ENCODE measurements at regions not wholly inside any gene's neighbourhood (a gene's known extent, or its start where the extent isn't known, plus 50 kb on each side); places are given as distances from the start of the nearest gene placed in this dataset.
A peak's percentile ranks its signal among the peaks of the same experiment; 100 is the strongest.

DNA sequence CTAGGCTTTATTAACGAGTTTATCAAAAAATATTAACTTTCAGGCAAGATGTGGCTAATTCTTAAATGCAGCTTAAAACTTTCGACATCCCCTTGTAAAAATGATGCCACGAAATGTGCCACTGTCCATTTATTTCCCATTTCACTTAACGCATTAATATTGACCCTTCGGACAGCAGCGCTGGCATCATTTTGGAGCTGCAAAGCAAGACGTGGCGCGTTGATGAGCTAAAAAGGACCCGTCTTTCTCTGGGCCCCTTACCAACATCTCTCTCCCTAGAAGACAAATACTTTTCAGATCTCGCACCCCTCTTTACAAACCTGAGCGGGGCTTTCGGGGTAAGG is 367.9 kb downstream of the MTX2 start:
- no peak for DNase-seq (ENCODE audit: low read depth)
- H3K4me3 ChIP-seq (ENCODE audit: low read depth, low read length) = peak overlapping the region; percentile 46
- no peaks in the 10 kb centered on the region for H3K36me3 ChIP-seq (ENCODE audit: control insufficient read depth, insufficient read depth, low read length)
- H3K27me3 ChIP-seq (ENCODE audit: control insufficient read depth, insufficient read depth, low read length) = no peaks in the 10 kb centered on the region
- TF ChIP-seq, protein P1, sequence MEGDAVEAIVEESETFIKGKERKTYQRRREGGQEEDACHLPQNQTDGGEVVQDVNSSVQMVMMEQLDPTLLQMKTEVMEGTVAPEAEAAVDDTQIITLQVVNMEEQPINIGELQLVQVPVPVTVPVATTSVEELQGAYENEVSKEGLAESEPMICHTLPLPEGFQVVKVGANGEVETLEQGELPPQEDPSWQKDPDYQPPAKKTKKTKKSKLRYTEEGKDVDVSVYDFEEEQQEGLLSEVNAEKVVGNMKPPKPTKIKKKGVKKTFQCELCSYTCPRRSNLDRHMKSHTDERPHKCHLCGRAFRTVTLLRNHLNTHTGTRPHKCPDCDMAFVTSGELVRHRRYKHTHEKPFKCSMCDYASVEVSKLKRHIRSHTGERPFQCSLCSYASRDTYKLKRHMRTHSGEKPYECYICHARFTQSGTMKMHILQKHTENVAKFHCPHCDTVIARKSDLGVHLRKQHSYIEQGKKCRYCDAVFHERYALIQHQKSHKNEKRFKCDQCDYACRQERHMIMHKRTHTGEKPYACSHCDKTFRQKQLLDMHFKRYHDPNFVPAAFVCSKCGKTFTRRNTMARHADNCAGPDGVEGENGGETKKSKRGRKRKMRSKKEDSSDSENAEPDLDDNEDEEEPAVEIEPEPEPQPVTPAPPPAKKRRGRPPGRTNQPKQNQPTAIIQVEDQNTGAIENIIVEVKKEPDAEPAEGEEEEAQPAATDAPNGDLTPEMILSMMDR (IDR thresholded peaks at IDR 0.05; ENCODE audit: insufficient read depth, low read length, poor library complexity, severe bottlenecking) = no peak

DNA sequence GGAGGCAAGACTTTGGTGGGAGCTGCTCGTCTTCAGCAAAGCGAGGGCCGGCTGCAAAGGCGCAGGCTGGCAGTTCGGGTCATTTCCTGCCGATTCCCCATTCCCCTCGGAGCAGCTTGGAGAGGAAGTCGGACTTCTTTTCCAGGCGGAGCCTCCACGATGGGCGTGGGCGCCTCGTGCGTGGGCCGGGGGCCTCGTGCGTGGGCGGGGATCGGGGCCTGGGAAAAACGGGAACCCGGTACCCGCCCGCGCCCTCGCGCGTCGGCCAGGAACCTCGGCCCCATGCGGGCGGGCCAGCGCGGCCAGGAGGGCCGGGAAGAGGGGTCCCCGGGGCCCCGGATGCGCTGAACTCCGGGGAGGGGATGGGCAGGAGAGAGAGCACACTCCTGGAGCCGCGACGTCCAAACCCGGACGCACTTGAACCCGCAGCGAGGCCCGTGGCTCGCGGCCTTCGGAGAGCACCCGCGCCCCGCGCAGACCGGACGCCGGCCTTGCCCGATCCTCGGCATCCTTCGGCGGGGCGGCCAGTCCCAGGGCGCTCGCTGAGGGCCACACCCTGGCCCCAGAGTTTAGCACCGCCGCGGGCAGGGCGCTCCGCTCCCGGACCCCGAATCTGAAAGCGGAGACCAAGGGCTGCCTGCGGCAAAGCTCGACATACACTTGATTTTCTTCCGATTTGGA is 368.4 kb downstream of the MTX2 start:
- H3K27me3 ChIP-seq (ENCODE audit: control insufficient read depth, insufficient read depth, low read length) = no peaks in the 10 kb centered on the region
- DNase-seq (ENCODE audit: low read depth) = no peak
- TF ChIP-seq, protein P1 (IDR thresholded peaks at IDR 0.05; ENCODE audit: insufficient read depth, low read length, poor library complexity, severe bottlenecking) = no peak
- peak overlapping the region; percentile 46 for H3K4me3 ChIP-seq (ENCODE audit: low read depth, low read length)
- no peaks in the 10 kb centered on the region for H3K36me3 ChIP-seq (ENCODE audit: control insufficient read depth, insufficient read depth, low read length)

DNA sequence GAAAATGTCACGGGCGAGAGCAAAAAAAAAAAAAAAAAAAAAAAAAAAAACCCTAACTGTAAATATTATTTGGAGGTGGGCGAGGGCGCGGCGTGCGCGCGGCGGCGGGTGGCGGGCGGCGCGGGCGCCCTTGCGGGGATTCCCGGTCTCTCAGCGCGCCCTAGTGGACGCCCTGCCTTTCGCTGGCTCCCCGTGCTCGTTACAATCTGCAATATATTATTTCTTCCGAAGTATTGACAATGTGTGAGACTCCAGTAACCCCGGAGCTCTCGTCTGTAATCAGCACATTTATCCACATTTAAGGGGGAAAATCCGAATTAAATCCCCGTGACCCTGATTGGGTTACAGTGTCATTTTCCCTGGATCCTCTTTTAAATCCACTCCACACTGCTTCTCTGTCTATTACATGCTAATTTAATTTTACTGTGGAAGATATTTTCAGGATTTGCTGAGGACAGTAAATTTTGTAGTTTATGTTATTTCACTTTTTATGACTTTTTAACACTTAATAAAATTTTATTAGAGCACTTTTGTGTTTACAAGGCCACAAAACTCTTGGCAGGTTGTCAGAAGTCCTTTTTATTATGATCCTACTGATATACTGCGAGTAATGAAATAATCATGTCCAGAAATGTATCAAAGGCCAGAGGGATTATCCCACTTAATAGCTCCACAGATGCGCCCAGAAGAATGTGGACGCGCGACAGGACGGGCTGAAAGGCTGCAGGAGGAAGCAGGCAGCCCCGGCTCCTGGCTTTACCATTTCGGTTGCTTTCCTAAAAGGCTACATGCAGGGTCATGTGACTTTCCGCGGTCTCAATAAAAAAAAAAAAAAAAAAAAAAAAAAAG is 369.1 kb downstream of the MTX2 start:
- no peak for DNase-seq (ENCODE audit: low read depth)

DNA sequence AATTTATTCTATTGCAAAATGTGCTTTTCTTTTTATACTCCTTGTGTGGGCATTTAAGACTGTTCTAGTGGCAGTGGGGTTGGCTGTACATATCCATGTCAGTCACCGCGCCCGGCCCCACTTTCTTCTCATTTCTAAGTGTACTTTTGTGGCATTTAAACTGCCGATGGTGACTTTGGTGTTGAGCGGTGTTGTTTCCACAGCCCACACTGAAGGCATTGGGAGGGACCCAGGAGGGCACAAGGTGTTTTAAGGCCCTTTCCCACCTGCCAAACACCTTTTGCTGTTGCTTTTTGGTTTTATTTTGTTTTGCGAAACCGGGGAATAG is 369.7 kb downstream of the MTX2 start:
- H3K27me3 ChIP-seq (ENCODE audit: control insufficient read depth, insufficient read depth, low read length) = no peaks in the 10 kb centered on the region

More for the DNA sequence above, 369.1 kb downstream of the MTX2 start:
- Histone ChIP-seq H3K4me3 (ENCODE audit: low read depth, low read length) (peak overlapping the region; percentile 46), H3K36me3 (ENCODE audit: control insufficient read depth, insufficient read depth, low read length) (no peaks in the 10 kb centered on the region), H3K27me3 (ENCODE audit: control insufficient read depth, insufficient read depth, low read length) (no peaks in the 10 kb centered on the region)
- TF ChIP-seq, protein P1 (IDR thresholded peaks at IDR 0.05; ENCODE audit: insufficient read depth, low read length, poor library complexity, severe bottlenecking) = peak; percentile 42

DNA sequence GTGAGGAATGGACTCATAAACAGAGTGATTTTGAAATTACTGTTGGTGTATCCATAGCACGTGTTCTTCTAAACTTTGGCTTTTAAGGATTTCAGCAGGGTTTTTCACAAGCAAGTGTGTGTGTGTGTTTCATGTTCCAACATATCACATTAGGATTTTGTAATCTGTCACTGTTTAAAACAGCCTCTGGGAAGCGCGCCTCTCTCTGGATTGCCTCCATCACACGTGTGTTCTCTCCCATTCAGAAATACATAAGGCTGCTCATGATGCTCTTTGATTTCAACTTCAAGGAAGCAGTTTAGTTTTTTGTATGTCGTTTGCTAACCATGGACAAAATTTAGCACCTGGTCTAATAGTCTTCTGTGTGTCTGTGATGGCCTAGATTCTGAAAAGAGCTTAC is 370.4 kb downstream of the MTX2 start:
- H3K4me3 ChIP-seq (ENCODE audit: low read depth, low read length) = no peak overlapping the region
- H3K36me3 ChIP-seq (ENCODE audit: control insufficient read depth, insufficient read depth, low read length) = no peaks in the 10 kb centered on the region
- H3K27me3 ChIP-seq (ENCODE audit: control insufficient read depth, insufficient read depth, low read length) = no peaks in the 10 kb centered on the region
- TF ChIP-seq, protein P1 (IDR thresholded peaks at IDR 0.05; ENCODE audit: insufficient read depth, low read length, poor library complexity, severe bottlenecking) = no peak
- DNase-seq (ENCODE audit: low read depth) = no peak

More for the DNA sequence above, 369.7 kb downstream of the MTX2 start:
- TF ChIP-seq, protein P1 (IDR thresholded peaks at IDR 0.05; ENCODE audit: insufficient read depth, low read length, poor library complexity, severe bottlenecking) = no peak
- peak overlapping the region; percentile 12 for H3K4me3 ChIP-seq (ENCODE audit: low read depth, low read length)
- no peak for DNase-seq (ENCODE audit: low read depth)
- no peaks in the 10 kb centered on the region for H3K36me3 ChIP-seq (ENCODE audit: control insufficient read depth, insufficient read depth, low read length)
